ENCODE measurements at regions not wholly inside any gene's neighbourhood (a gene's known extent, or its start where the extent isn't known, plus 50 kb on each side); places are given as distances from the start of the nearest gene placed in this dataset.

GRCh38 chr4:165720411-165721082, 152.5 kb upstream of the TLL1 start:
- no peaks in the 10 kb centered on the region for H3K36me3 ChIP-seq (ENCODE audit: control insufficient read depth in 2 of 2, extremely low read depth in 1 of 2, insufficient read depth in 2 of 2, low read length in 2 of 2)
- no peak overlapping the region for H3K27ac ChIP-seq (ENCODE audit: control insufficient read depth, insufficient read depth, low read length)
- no peak overlapping the region for H3K9ac ChIP-seq (ENCODE audit: control insufficient read depth, extremely low read depth, insufficient read depth, low read length)
- no peak overlapping the region for H3K4me2 ChIP-seq (ENCODE audit: control insufficient read depth, extremely low read depth, insufficient read depth, low read depth, low read length)
- no peaks in the 10 kb centered on the region for H3K79me2 ChIP-seq (ENCODE audit: control insufficient read depth, insufficient read depth, low read length)
- H3K9me3 ChIP-seq (ENCODE audit: control insufficient read depth, low read depth, low read length), result no peaks in the 10 kb centered on the region
- no peaks in the 10 kb centered on the region for H4K20me1 ChIP-seq (ENCODE audit: control insufficient read depth, extremely low read depth, insufficient read depth, low read length)
- no peak for FAIRE-seq
- H2AFZ ChIP-seq (ENCODE audit: control insufficient read depth, low read length), result no peak overlapping the region
- no peaks in the 10 kb centered on the region for H3K9me1 ChIP-seq (ENCODE audit: control insufficient read depth, extremely low read depth, insufficient read depth, low read length)
- no peaks in the 10 kb centered on the region for H3K27me3 ChIP-seq (ENCODE audit: control insufficient read depth, extremely low read depth, insufficient read depth, low read length)
- DNase-seq (ENCODE audit: low read depth, low spot score), result no peak
- TF ChIP-seq CTCF (optimal IDR thresholded peaks at IDR 0.05 in 1 of 3, IDR thresholded peaks at IDR 0.05 in 1 of 3, conservative IDR thresholded peaks at IDR 0.05 in 1 of 3; ENCODE audit: extremely low read depth in 1 of 3, insufficient read depth in 2 of 3, low read length in 3 of 3), result no peak
- TF ChIP-seq EZH2 (IDR thresholded peaks at IDR 0.05; ENCODE audit: low read length), result no peak
- no peak overlapping the region for H3K4me3 ChIP-seq (ENCODE audit: control insufficient read depth in 2 of 3, extremely low read depth in 1 of 3, insufficient read depth in 2 of 3, low read depth in 1 of 3, low read length in 3 of 3)
- no peaks in the 10 kb centered on the region for H3K4me1 ChIP-seq (ENCODE audit: control insufficient read depth, extremely low read depth, insufficient read depth, low read length)
- dilution Hi-C loops (cut with MboI; ENCODE audit: extremely low pct_ligation_motif_present, low sequenced_read_pairs), result no loop called here

- dilution Hi-C loops (cut with MboI; ENCODE audit: extremely low pct_ligation_motif_present, low sequenced_read_pairs), result no loop called here
- no peak overlapping the region for H3K4me3 ChIP-seq (ENCODE audit: control insufficient read depth in 2 of 3, extremely low read depth in 1 of 3, insufficient read depth in 2 of 3, low read depth in 1 of 3, low read length in 3 of 3)
- DNase-seq (ENCODE audit: low read depth, low spot score) (no peak), FAIRE-seq (no peak)
- H3K4me1 ChIP-seq (ENCODE audit: control insufficient read depth, extremely low read depth, insufficient read depth, low read length), result no peaks in the 10 kb centered on the region
- no peaks in the 10 kb centered on the region for H4K20me1 ChIP-seq (ENCODE audit: control insufficient read depth, extremely low read depth, insufficient read depth, low read length)
- no peak overlapping the region for H3K4me2 ChIP-seq (ENCODE audit: control insufficient read depth, extremely low read depth, insufficient read depth, low read depth, low read length)
- H3K9me3 ChIP-seq (ENCODE audit: control insufficient read depth, low read depth, low read length), result no peaks in the 10 kb centered on the region
- H3K9ac ChIP-seq (ENCODE audit: control insufficient read depth, extremely low read depth, insufficient read depth, low read length), result no peak overlapping the region
- H3K36me3 ChIP-seq (ENCODE audit: control insufficient read depth in 2 of 2, extremely low read depth in 1 of 2, insufficient read depth in 2 of 2, low read length in 2 of 2), result no peaks in the 10 kb centered on the region
- no peaks in the 10 kb centered on the region for H3K9me1 ChIP-seq (ENCODE audit: control insufficient read depth, extremely low read depth, insufficient read depth, low read length)
- H3K27ac ChIP-seq (ENCODE audit: control insufficient read depth, insufficient read depth, low read length), result no peak overlapping the region
- TF ChIP-seq EZH2 (IDR thresholded peaks at IDR 0.05; ENCODE audit: low read length), result no peak
- TF ChIP-seq CTCF (optimal IDR thresholded peaks at IDR 0.05 in 1 of 3, IDR thresholded peaks at IDR 0.05 in 1 of 3, conservative IDR thresholded peaks at IDR 0.05 in 1 of 3; ENCODE audit: extremely low read depth in 1 of 3, insufficient read depth in 2 of 3, low read length in 3 of 3), result no peak
- H2AFZ ChIP-seq (ENCODE audit: control insufficient read depth, low read length), result no peak overlapping the region
- no peaks in the 10 kb centered on the region for H3K79me2 ChIP-seq (ENCODE audit: control insufficient read depth, insufficient read depth, low read length)
- no peaks in the 10 kb centered on the region for H3K27me3 ChIP-seq (ENCODE audit: control insufficient read depth, extremely low read depth, insufficient read depth, low read length)
Observed at GRCh38 chr4:165721815-165722214, 151.2 kb upstream of the TLL1 start.
